HepG2 (cell line): ENCODE measurements at regions not wholly inside any gene's neighbourhood (a gene's known extent, or its start where the extent isn't known, plus 50 kb on each side); places are given as distances from the start of the nearest gene placed in this dataset.

ENCODE experiments used
- ATAC-seq: fragments of 200-7000 bp; cut with Tn5 transposase; 3 replicates; pipeline ENCODE4 v1.9.1; 2020; ENCODE audit warnings: mild to moderate bottlenecking, moderate library complexity
- BruUV-seq: library from RNA; stranded (reverse); fragments of 400-500 nt; replicated peaks from 2 replicates; lab custom pipeline; 2021; lab: Mats Ljungman, UMichigan
- CTCF ChIA-PET: fragments of 300-600 bp; formaldehyde crosslinking; extraction: SDS; loops from one replicate; lab custom pipeline; 2021; ENCODE audit warnings: low total read pairs, inconsistent platforms, low intra/inter-chr PET ratio; lab: Yijun Ruan, JAX
- POLR2A ChIA-PET: fragments of 350-600 bp; sonication (Branson Sonifier 250); formaldehyde crosslinking; loops from one replicate; lab custom pipeline; 2020; ENCODE audit warnings: antibody characterized with exemption, inconsistent platforms; lab: Yijun Ruan, JAX
- DNase-seq: peaks from one replicate; pipeline ENCODE4 v3.0.0-alpha.2; 2015; ENCODE audit warnings: low spot score
- FAIRE-seq: peaks from 3 replicates; lab custom pipeline; 2011; peaks lifted over from hg19 to GRCh38; lab: Jason Lieb, UNC
- H2AFZ ChIP-seq: one replicate; pipeline ENCODE4 v1.6.1; 2011; ENCODE audit warnings: low read length, inconsistent platforms
- H3K27ac ChIP-seq: fragments of 300-600 bp; 3 replicates; pipeline ENCODE4 v1.8.0; 2011; ENCODE audit warnings: mixed run types, mild to moderate bottlenecking, mixed read lengths, low read length, inconsistent platforms; ENCODE audit not compliant: insufficient read depth; ENCODE audit errors: extremely low read length
- H3K27me3 ChIP-seq, 2 experiments: fragments of 200-600 bp in 1 of 2; 2 replicates in 1 of 2; 3 replicates in 1 of 2; pipeline versions ENCODE4 v1.6.0 to v1.8.0; 2011; ENCODE audit warnings: low read length in 2 of 2, mild to moderate bottlenecking in 2 of 2, moderate library complexity in 2 of 2, inconsistent platforms in 1 of 2; ENCODE audit not compliant: insufficient read depth in 2 of 2, control insufficient read depth in 1 of 2
- H3K36me3 ChIP-seq, 2 experiments: fragments of 200-600 bp in 1 of 2; replicated peaks in 1 of 2; 2 replicates in 1 of 2; 3 replicates in 1 of 2; pipeline versions ENCODE4 v1.5.1 to v1.8.0; 2011; ENCODE audit warnings: low read length in 2 of 2, inconsistent platforms in 1 of 2; ENCODE audit not compliant: insufficient read depth in 2 of 2, control insufficient read depth in 1 of 2
- H3K4me1 ChIP-seq: 2 replicates; pipeline ENCODE4 v1.5.1; 2012; ENCODE audit warnings: low read length, inconsistent platforms; ENCODE audit not compliant: insufficient read depth
- H3K4me2 ChIP-seq: 2 replicates; pipeline ENCODE4 v1.6.0; 2011; ENCODE audit warnings: low read depth, low read length, inconsistent platforms
- H3K4me3 ChIP-seq, 3 experiments: fragments of 200-600 bp in 1 of 3; sonication (generic), shearing (Covaris generic) in 1 of 3; replicated peaks in 1 of 3; 2 replicates each; pipeline ENCODE4 v1.5.1; 2011 to 2016; ENCODE audit warnings: low read length in 3 of 3, inconsistent platforms in 2 of 3, low read depth in 2 of 3, mild to moderate bottlenecking in 2 of 3, control low read depth in 1 of 3, mixed read lengths in 1 of 3; ENCODE audit not compliant: insufficient read depth in 1 of 3
- H3K79me2 ChIP-seq: one replicate; pipeline ENCODE4 v1.6.1; 2011; ENCODE audit warnings: low read length, inconsistent platforms; ENCODE audit not compliant: insufficient read depth
- H3K9ac ChIP-seq: 2 replicates; pipeline ENCODE4 v1.6.0; 2011; ENCODE audit warnings: mild to moderate bottlenecking, low read depth, low read length, inconsistent platforms; ENCODE audit not compliant: insufficient read depth
- H3K9me3 ChIP-seq: 2 replicates; pipeline ENCODE4 v1.5.1; 2012; ENCODE audit warnings: mild to moderate bottlenecking, low read length
- H4K20me1 ChIP-seq: 2 replicates; pipeline ENCODE4 v1.6.0; 2011; ENCODE audit warnings: inconsistent platforms, mild to moderate bottlenecking, low read length, moderate library complexity; ENCODE audit not compliant: insufficient read depth
- ATM ChIP-seq: fragments of 450-650 bp; IDR thresholded peaks from 2 replicates; pipeline ENCODE4 v1.7.1; 2017; ENCODE audit warnings: mild to moderate bottlenecking, borderline replicate concordance
- BHLHE40 ChIP-seq: IDR thresholded peaks from 2 replicates; pipeline ENCODE4 v1.6.1; 2011; ENCODE audit warnings: low read length, improper control_type of control experiment
- EZH2 ChIP-seq: conservative IDR thresholded peaks from 2 replicates; pipeline ENCODE4 v1.6.1; 2012; ENCODE audit warnings: mild to moderate bottlenecking, low read depth, low read length, moderate library complexity
- RAD21 ChIP-seq: fragments of 450-650 bp; formaldehyde crosslinking; IDR thresholded peaks from 2 replicates; pipeline ENCODE4 v1.5.0; 2020; ENCODE audit warnings: mild to moderate bottlenecking
- REPIN1 ChIP-seq: sonication (generic); formaldehyde crosslinking; IDR thresholded peaks from 2 replicates; pipeline ENCODE4 v1.8.0; 2022; ENCODE audit warnings: missing genetic modification reagents, low read depth, mild to moderate bottlenecking, borderline replicate concordance
- SMYD3 ChIP-seq: sonication (generic); formaldehyde crosslinking; IDR thresholded peaks from 2 replicates; pipeline ENCODE4 v1.8.1; 2023; ENCODE audit warnings: mild to moderate bottlenecking, missing genetic modification reagents
- SP2 ChIP-seq: sonication (generic); formaldehyde crosslinking; IDR thresholded peaks from 2 replicates; pipeline ENCODE4 v1.5.1; 2020; ENCODE audit warnings: mild to moderate bottlenecking, missing genetic modification reagents
- STAG1 ChIP-seq: sonication (generic); formaldehyde crosslinking; IDR thresholded peaks from 2 replicates; pipeline ENCODE4 v1.4.0; 2020; ENCODE audit warnings: missing genetic modification reagents
- TAF1 ChIP-seq: sonication (generic); formaldehyde crosslinking; IDR thresholded peaks from 2 replicates; pipeline ENCODE4 v1.4.0; 2020; ENCODE audit warnings: missing genetic modification reagents
- ZFP41 ChIP-seq: sonication (generic); formaldehyde crosslinking; IDR thresholded peaks from 2 replicates; pipeline ENCODE4 v1.4.0; 2020; ENCODE audit warnings: mild to moderate bottlenecking, missing genetic modification reagents, borderline replicate concordance
- ZNF17 ChIP-seq: sonication (generic); formaldehyde crosslinking; IDR thresholded peaks from 2 replicates; pipeline ENCODE4 v1.5.0; 2020; ENCODE audit warnings: mild to moderate bottlenecking, missing genetic modification reagents
- ZNF230 ChIP-seq: sonication (generic); formaldehyde crosslinking; IDR thresholded peaks from 2 replicates; pipeline ENCODE4 v1.4.0; 2020; ENCODE audit warnings: mild to moderate bottlenecking, missing genetic modification reagents
- ZNF530 ChIP-seq: sonication (generic); formaldehyde crosslinking; IDR thresholded peaks from 2 replicates; pipeline ENCODE4 v1.5.0; 2020; ENCODE audit warnings: low read depth, mild to moderate bottlenecking, missing genetic modification reagents
- ZNF557 ChIP-seq: sonication (generic); formaldehyde crosslinking; IDR thresholded peaks from 2 replicates; pipeline ENCODE4 v1.4.0; 2020; ENCODE audit warnings: missing genetic modification reagents
- ZNF563 ChIP-seq: sonication (generic); formaldehyde crosslinking; IDR thresholded peaks from 2 replicates; pipeline ENCODE4 v1.8.0; 2022; ENCODE audit warnings: mild to moderate bottlenecking, moderate library complexity, missing genetic modification reagents
- ZNF749 ChIP-seq: sonication (generic); formaldehyde crosslinking; IDR thresholded peaks from 2 replicates; pipeline ENCODE4 v1.8.0; 2022; ENCODE audit warnings: mild to moderate bottlenecking, missing genetic modification reagents, moderate library complexity, borderline replicate concordance
- ZNF75D ChIP-seq: sonication (generic); formaldehyde crosslinking; IDR thresholded peaks from 2 replicates; pipeline ENCODE4 v1.8.1; 2023; ENCODE audit warnings: missing genetic modification reagents, mild to moderate bottlenecking, borderline replicate concordance
- ZNF777 ChIP-seq: sonication (generic); formaldehyde crosslinking; IDR thresholded peaks from 2 replicates; pipeline ENCODE4 v1.4.0; 2020; ENCODE audit warnings: missing genetic modification reagents
- WGBS: methylation state at CpG from one replicate; pipeline ENCODE4 v1.1.6; 2017; ENCODE audit warnings: low lambda C conversion rate; 5-methylcytosine and 5-hydroxymethylcytosine counted together
- in situ Hi-C: cut with HindIII; loops from 2 replicates; pipeline ENCODE4 v1.10.0; 2017; ENCODE audit warnings: low pct_unique_long_range_greater_than_20kb; ENCODE audit not compliant: extremely low pct_ligation_motif_present
- intact Hi-C: fragments of 100-400 bp; cut with micrococcal nuclease; formaldehyde crosslinking; loops from one replicate; pipeline ENCODE4 v1.10.0; 2022; ENCODE audit not compliant: unreplicated experiment
- TF ChIP-seq, protein P1 (sequence below): sonication (generic); formaldehyde crosslinking; conservative IDR thresholded peaks from 2 replicates; pipeline ENCODE4 v1.8.1; 2023; ENCODE audit warnings: missing genetic modification reagents
- TF ChIP-seq, protein P2 (sequence below): sonication (generic); formaldehyde crosslinking; IDR thresholded peaks from 2 replicates; pipeline ENCODE4 v1.5.0; 2020; ENCODE audit warnings: mild to moderate bottlenecking, missing genetic modification reagents, moderate library complexity

DNA sequence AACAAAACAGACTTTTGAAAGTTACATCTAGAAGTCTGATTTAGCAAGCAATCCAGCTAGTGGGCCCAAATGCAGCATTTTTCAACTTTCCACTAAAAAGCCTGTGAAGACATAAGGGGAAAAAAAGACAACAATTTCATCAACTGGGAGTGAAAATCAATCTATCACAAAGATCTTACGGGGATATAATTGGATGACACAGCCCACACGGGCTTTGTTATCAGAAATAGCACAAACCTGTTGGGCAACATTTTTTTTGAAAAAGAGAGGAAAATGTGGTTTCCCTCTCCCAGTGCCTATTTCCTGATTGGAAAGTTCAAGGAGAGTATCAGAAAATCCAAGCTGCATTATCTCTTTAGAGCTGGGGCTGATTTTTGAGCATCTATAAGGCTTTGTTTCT lies 132.7 kb downstream of the EVA1A start:
- CTCF ChIA-PET = no interaction called here
- no peak for ATAC-seq

DNA sequence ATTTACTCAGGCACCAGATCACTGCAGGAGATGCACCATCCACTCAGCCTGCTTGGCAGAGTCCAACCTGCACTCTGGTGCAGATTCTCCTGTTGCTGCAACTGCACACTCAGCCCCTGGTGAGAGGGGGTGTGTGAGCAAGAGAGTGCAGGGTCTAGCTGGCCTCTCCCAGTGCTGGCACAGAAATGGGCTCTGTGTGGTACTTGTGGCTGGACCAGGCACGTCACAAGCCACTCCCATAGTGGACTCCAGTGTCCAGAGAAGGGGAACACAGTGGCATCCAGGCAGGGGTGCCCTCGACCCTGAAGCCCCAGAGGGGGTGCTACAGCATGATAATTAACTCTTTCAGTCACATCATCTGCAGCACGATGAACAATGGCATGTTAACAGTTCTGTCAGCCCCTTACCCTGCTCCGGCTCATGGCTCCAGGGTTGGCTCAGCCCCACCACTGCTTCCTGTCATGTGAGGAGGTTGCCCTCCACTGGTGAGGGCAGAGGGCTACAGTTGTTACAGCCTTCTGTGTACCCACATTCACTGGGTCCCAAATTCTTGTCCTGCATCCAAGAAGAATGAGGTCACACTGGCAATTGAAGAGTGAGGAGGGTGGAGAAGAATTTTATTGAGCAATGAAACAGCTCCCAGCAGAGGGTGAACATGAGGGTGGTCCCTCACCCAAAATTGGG lies 135.7 kb downstream of the EVA1A start:
- 37% methylated on average over 4 of the region's 4 CpGs for WGBS

More for the DNA sequence above, 132.7 kb downstream of the EVA1A start:
- no peak for DNase-seq
- no peak for FAIRE-seq
- Histone ChIP-seq H3K27me3 (peaks cover 3 to 9% of the 10 kb centered on the region in 2 experiments; a peak in 3 of 5 replicates), H2AFZ (no peak overlapping the region), H3K4me1 (no peaks in the 10 kb centered on the region), H4K20me1 (no peaks in the 10 kb centered on the region), H3K4me2 (no peak overlapping the region), H3K9me3 (no peaks in the 10 kb centered on the region), H3K36me3 (no peaks in the 10 kb centered on the region), H3K4me3 (no peak overlapping the region), H3K9ac (no peak overlapping the region), H3K79me2 (no peaks in the 10 kb centered on the region), H3K27ac (no peak overlapping the region)
- in situ Hi-C loops = no loop called here
- no TSS peak for BruUV-seq
- intact Hi-C loops = no loop called here
- 36% methylated on average over 2 of the region's 2 CpGs for WGBS
- TF ChIP-seq REPIN1 (CRISPR knock-in tag) (no peak), ZNF17 (CRISPR knock-in tag) (no peak), SP2 (CRISPR knock-in tag) (no peak), ZNF557 (CRISPR knock-in tag) (no peak), SMYD3 (CRISPR knock-in tag) (no peak), ZNF777 (no peak), RAD21 (no peak), TAF1 (CRISPR knock-in tag) (no peak), ZNF530 (CRISPR knock-in tag) (no peak), ZNF749 (CRISPR knock-in tag) (no peak), ATM (no peak), ZNF230 (CRISPR knock-in tag) (no peak), ZNF563 (CRISPR knock-in tag) (no peak), EZH2 (no peak)
- TF ChIP-seq, protein P1, sequence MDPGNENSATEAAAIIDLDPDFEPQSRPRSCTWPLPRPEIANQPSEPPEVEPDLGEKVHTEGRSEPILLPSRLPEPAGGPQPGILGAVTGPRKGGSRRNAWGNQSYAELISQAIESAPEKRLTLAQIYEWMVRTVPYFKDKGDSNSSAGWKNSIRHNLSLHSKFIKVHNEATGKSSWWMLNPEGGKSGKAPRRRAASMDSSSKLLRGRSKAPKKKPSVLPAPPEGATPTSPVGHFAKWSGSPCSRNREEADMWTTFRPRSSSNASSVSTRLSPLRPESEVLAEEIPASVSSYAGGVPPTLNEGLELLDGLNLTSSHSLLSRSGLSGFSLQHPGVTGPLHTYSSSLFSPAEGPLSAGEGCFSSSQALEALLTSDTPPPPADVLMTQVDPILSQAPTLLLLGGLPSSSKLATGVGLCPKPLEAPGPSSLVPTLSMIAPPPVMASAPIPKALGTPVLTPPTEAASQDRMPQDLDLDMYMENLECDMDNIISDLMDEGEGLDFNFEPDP (CRISPR knock-in tag) = no peak
- POLR2A ChIA-PET = no interaction called here

More for the DNA sequence above, 135.7 kb downstream of the EVA1A start:
- no TSS peak for BruUV-seq
- Histone ChIP-seq H3K4me3 (no peak overlapping the region), H3K4me2 (no peak overlapping the region), H3K27ac (no peak overlapping the region), H4K20me1 (no peaks in the 10 kb centered on the region), H2AFZ (no peak overlapping the region), H3K9ac (no peak overlapping the region), H3K79me2 (no peaks in the 10 kb centered on the region), H3K27me3 (peaks cover under 1 to 8% of the 10 kb centered on the region in 2 experiments; a peak in 3 of 5 replicates), H3K9me3 (no peaks in the 10 kb centered on the region), H3K4me1 (no peaks in the 10 kb centered on the region), H3K36me3 (no peaks in the 10 kb centered on the region)
- peak; percentile 90 for ATAC-seq
- intact Hi-C loops = no loop called here
- TF ChIP-seq ZNF75D (no peak), STAG1 (peak; percentile 64), BHLHE40 (no peak), ZFP41 (CRISPR knock-in tag) (no peak)
- TF ChIP-seq, protein P2, sequence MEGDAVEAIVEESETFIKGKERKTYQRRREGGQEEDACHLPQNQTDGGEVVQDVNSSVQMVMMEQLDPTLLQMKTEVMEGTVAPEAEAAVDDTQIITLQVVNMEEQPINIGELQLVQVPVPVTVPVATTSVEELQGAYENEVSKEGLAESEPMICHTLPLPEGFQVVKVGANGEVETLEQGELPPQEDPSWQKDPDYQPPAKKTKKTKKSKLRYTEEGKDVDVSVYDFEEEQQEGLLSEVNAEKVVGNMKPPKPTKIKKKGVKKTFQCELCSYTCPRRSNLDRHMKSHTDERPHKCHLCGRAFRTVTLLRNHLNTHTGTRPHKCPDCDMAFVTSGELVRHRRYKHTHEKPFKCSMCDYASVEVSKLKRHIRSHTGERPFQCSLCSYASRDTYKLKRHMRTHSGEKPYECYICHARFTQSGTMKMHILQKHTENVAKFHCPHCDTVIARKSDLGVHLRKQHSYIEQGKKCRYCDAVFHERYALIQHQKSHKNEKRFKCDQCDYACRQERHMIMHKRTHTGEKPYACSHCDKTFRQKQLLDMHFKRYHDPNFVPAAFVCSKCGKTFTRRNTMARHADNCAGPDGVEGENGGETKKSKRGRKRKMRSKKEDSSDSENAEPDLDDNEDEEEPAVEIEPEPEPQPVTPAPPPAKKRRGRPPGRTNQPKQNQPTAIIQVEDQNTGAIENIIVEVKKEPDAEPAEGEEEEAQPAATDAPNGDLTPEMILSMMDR (CRISPR knock-in tag) = peak; percentile 70
- no peak for FAIRE-seq
- in situ Hi-C loops = no loop called here
- CTCF ChIA-PET = no interaction called here
- POLR2A ChIA-PET = no interaction called here
- peak; percentile 15 for DNase-seq
